ENCODE measurements at regions not wholly inside any gene's neighbourhood (a gene's known extent, or its start where the extent isn't known, plus 50 kb on each side); places are given as distances from the start of the nearest gene placed in this dataset.

DNA sequence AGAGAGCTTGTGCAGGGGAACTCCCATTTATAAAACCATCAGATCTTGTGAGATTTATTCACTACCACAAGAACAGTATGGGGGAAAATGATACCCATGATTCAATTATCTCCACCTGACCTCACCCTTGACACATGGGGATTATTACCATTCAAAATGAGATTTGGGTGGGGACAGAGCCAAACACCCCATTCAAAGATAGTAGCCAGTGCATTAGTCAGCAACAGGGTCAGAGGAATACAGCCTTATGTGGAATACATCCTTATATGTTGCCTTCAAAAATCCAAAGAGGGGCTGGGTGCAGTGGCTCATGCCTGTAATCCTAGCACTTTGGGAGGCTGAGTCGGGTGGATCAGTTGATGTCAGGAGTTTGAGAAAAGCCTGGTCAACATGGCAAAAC lies 563.2 kb downstream of the CCDC171 start:
- TF ChIP-seq, protein P1, sequence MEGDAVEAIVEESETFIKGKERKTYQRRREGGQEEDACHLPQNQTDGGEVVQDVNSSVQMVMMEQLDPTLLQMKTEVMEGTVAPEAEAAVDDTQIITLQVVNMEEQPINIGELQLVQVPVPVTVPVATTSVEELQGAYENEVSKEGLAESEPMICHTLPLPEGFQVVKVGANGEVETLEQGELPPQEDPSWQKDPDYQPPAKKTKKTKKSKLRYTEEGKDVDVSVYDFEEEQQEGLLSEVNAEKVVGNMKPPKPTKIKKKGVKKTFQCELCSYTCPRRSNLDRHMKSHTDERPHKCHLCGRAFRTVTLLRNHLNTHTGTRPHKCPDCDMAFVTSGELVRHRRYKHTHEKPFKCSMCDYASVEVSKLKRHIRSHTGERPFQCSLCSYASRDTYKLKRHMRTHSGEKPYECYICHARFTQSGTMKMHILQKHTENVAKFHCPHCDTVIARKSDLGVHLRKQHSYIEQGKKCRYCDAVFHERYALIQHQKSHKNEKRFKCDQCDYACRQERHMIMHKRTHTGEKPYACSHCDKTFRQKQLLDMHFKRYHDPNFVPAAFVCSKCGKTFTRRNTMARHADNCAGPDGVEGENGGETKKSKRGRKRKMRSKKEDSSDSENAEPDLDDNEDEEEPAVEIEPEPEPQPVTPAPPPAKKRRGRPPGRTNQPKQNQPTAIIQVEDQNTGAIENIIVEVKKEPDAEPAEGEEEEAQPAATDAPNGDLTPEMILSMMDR (IDR thresholded peaks at IDR 0.05; ENCODE audit: insufficient read depth, low read length, poor library complexity, severe bottlenecking) = no peak
- Histone ChIP-seq H3K4me3 (replicated peaks; ENCODE audit: low read depth, low read length) (no peak overlapping the region), H3K36me3 (ENCODE audit: control insufficient read depth, insufficient read depth, low read length) (no peaks in the 10 kb centered on the region), H3K27me3 (replicated peaks; ENCODE audit: control insufficient read depth, insufficient read depth, low read length) (no peaks in the 10 kb centered on the region)
- no peak for DNase-seq (ENCODE audit: extremely low read depth, insufficient read length)

GRCh38 chr9:16118043-16118442 lies 565.2 kb downstream of the CCDC171 start:
- DNase-seq (ENCODE audit: extremely low read depth, insufficient read length) = no peak
- TF ChIP-seq, protein P1 (IDR thresholded peaks at IDR 0.05; ENCODE audit: insufficient read depth, low read length, poor library complexity, severe bottlenecking) = no peak
- Histone ChIP-seq H3K36me3 (ENCODE audit: control insufficient read depth, insufficient read depth, low read length) (no peaks in the 10 kb centered on the region), H3K4me3 (replicated peaks; ENCODE audit: low read depth, low read length) (no peak overlapping the region), H3K27me3 (replicated peaks; ENCODE audit: control insufficient read depth, insufficient read depth, low read length) (no peaks in the 10 kb centered on the region)

DNA sequence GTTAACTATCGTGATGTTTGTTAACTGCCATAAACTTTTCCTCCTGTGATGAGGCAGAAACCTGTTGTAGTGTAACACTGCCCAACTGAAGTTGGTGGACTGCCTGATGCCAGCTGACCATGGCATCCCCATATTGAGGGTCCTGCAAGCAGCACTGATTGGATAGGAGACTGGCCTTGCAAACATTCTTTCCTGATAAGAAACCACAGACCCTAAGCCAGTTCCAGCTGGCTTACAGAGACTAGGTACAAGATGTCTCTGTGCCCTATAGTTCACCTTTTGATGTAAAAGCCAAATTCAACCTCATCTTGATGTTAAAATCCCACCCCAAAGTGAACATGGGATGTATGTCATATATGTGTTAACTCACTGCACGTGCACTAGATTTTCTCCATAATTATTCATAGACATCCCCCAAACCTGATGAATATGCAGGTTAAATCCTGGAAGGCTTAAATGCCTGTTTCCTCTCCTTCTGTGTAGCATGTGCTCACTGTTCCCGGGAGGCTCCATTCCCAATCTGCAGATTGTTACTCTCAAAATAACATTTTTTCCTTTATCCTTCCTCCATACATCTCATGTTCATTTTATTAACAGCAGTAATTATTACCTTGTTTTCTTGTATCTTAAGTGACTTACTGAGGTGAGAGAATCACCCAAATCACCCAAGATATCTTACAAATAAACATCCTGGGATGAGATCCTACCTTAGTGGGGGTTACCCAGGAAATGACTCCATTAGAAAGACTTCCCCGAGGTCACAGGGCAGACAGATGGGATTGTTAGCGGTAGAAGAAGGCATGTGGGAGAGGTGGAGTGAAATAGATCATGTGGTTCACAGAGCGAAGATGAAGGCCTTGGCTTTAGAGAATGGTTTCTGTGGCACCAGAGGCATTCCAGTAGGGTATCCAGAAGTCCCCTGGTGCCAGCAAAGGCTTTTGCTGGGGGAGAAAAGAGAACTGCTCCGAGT lies 566.7 kb downstream of the CCDC171 start:
- no peaks in the 10 kb centered on the region for H3K27me3 ChIP-seq (replicated peaks; ENCODE audit: control insufficient read depth, insufficient read depth, low read length)
- no peak for DNase-seq (ENCODE audit: extremely low read depth, insufficient read length)
- no peaks in the 10 kb centered on the region for H3K36me3 ChIP-seq (ENCODE audit: control insufficient read depth, insufficient read depth, low read length)
- TF ChIP-seq, protein P1 (IDR thresholded peaks at IDR 0.05; ENCODE audit: insufficient read depth, low read length, poor library complexity, severe bottlenecking) = no peak
- no peak overlapping the region for H3K4me3 ChIP-seq (replicated peaks; ENCODE audit: low read depth, low read length)

DNA sequence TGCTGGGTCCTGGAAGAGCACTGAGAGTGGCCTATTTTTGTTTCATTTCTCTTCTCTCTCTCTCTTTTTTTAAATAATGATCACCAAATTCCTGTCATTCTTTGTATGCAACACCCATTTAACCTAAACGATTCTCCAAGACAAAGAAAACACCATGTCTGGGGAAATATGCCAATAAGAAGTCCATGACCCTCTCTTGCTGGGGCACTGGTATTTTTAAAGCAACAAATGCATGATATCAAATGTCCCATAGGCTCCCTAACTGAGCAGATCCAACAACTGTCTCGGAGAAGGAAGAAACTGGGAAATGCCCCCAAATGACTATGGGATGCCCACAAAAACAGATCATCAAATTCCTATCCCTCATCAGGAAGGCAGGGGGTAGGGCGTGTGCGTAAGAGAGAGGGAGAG lies 567.4 kb downstream of the CCDC171 start:
- Histone ChIP-seq H3K27me3 (replicated peaks; ENCODE audit: control insufficient read depth, insufficient read depth, low read length) (no peaks in the 10 kb centered on the region), H3K36me3 (ENCODE audit: control insufficient read depth, insufficient read depth, low read length) (no peaks in the 10 kb centered on the region), H3K4me3 (replicated peaks; ENCODE audit: low read depth, low read length) (no peak overlapping the region)
- TF ChIP-seq, protein P1 (IDR thresholded peaks at IDR 0.05; ENCODE audit: insufficient read depth, low read length, poor library complexity, severe bottlenecking) = no peak
- DNase-seq (ENCODE audit: extremely low read depth, insufficient read length) = no peak

- no peaks in the 10 kb centered on the region for H3K27me3 ChIP-seq (replicated peaks; ENCODE audit: control insufficient read depth, insufficient read depth, low read length)
- H3K4me3 ChIP-seq (replicated peaks; ENCODE audit: low read depth, low read length) = no peak overlapping the region
- DNase-seq (ENCODE audit: extremely low read depth, insufficient read length) = no peak
- TF ChIP-seq, protein P1 (IDR thresholded peaks at IDR 0.05; ENCODE audit: insufficient read depth, low read length, poor library complexity, severe bottlenecking) = no peak
- no peaks in the 10 kb centered on the region for H3K36me3 ChIP-seq (ENCODE audit: control insufficient read depth, insufficient read depth, low read length)
Measured at GRCh38 chr9:16120727-16121126, 567.9 kb downstream of the CCDC171 start.
